GM23338 (cell line): ENCODE measurements at regions not wholly inside any gene's neighbourhood (a gene's known extent, or its start where the extent isn't known, plus 50 kb on each side); places are given as distances from the start of the nearest gene placed in this dataset.

ENCODE experiments used
- ATAC-seq: fragments of 200-7000 bp; cut with Tn5 transposase; 3 replicates; pipeline ENCODE4 v1.9.1; 2020
- DNase-seq: peaks from one replicate; pipeline ENCODE4 v3.0.0-alpha.2; 2015; ENCODE audit warnings: low spot score
- H2AFZ ChIP-seq: fragments of 200-600 bp; sonication (generic); 2 replicates; pipeline ENCODE4 v1.8.0; 2016; ENCODE audit warnings: antibody characterized with exemption, mild to moderate bottlenecking, moderate library complexity
- H3F3A ChIP-seq: fragments of 200-600 bp; sonication (generic); replicated peaks from 2 replicates; pipeline ENCODE4 v1.8.0; 2017; ENCODE audit warnings: antibody characterized with exemption, mixed run types, low read depth
- H3K27ac ChIP-seq: fragments of 200-600 bp; sonication (generic); 2 replicates; pipeline ENCODE4 v1.6.1; 2016; ENCODE audit warnings: low read depth
- H3K27me3 ChIP-seq: fragments of 200-600 bp; sonication (generic); 2 replicates; pipeline ENCODE4 v1.8.0; 2016; ENCODE audit warnings: mild to moderate bottlenecking, mixed run types, moderate library complexity; ENCODE audit not compliant: insufficient read depth
- H3K36me3 ChIP-seq: fragments of 200-600 bp; sonication (generic); 2 replicates; pipeline ENCODE4 v1.8.0; 2016; ENCODE audit warnings: mild to moderate bottlenecking; ENCODE audit not compliant: insufficient read depth
- H3K4me1 ChIP-seq: fragments of 200-600 bp; sonication (generic); 2 replicates; pipeline ENCODE4 v1.8.0; 2016; ENCODE audit warnings: mild to moderate bottlenecking, moderate library complexity; ENCODE audit not compliant: insufficient read depth
- H3K4me2 ChIP-seq: fragments of 200-600 bp; sonication (generic); 2 replicates; pipeline ENCODE4 v1.7.1; 2017; ENCODE audit warnings: mixed run types
- H3K4me3 ChIP-seq: fragments of 200-600 bp; sonication (generic); 2 replicates; pipeline ENCODE4 v1.6.1; 2016; ENCODE audit warnings: mixed run types
- H3K79me2 ChIP-seq: fragments of 200-600 bp; sonication (generic); replicated peaks from 2 replicates; pipeline ENCODE4 v1.8.0; 2017; ENCODE audit warnings: mild to moderate bottlenecking; ENCODE audit not compliant: insufficient read depth
- H3K9me2 ChIP-seq: fragments of 200-600 bp; sonication (generic); 2 replicates; pipeline ENCODE4 v1.8.0; 2017; ENCODE audit not compliant: insufficient read depth
- H4K20me1 ChIP-seq: fragments of 200-600 bp; sonication (generic); replicated peaks from 2 replicates; pipeline ENCODE4 v1.8.0; 2017; ENCODE audit warnings: mild to moderate bottlenecking; ENCODE audit not compliant: insufficient read depth
- H3K27ac Mint-ChIP-seq: 2 replicates; pipeline ENCODE4 v1.8.0; 2020; ENCODE audit warnings: inconsistent platforms, mild to moderate bottlenecking, moderate library complexity, mixed read lengths
- H3K27me3 Mint-ChIP-seq: 3 replicates; pipeline ENCODE4 v1.8.0; 2022; ENCODE audit warnings: low read depth, mild to moderate bottlenecking, moderate library complexity, mixed read lengths, inconsistent platforms; ENCODE audit not compliant: insufficient read depth, poor library complexity
- H3K36me3 Mint-ChIP-seq: 3 replicates; pipeline ENCODE4 v1.8.0; 2021; ENCODE audit warnings: low read depth, mild to moderate bottlenecking, inconsistent platforms, moderate library complexity, mixed read lengths
- H3K4me1 Mint-ChIP-seq: 3 replicates; pipeline ENCODE4 v1.8.0; 2020; ENCODE audit warnings: mild to moderate bottlenecking, inconsistent platforms, mixed read lengths
- H3K4me3 Mint-ChIP-seq: 3 replicates; pipeline ENCODE4 v1.8.0; 2021; ENCODE audit warnings: moderate library complexity, mild to moderate bottlenecking, inconsistent platforms, mixed read lengths
- H3K9me3 Mint-ChIP-seq: 3 replicates; pipeline ENCODE4 v1.8.0; 2020; ENCODE audit warnings: moderate library complexity, mild to moderate bottlenecking, inconsistent platforms, mixed read lengths
- CTCF ChIP-seq, 2 experiments: fragments of 200-600 bp in 1 of 2; sonication (generic) in 1 of 2; conservative IDR thresholded peaks; 2 replicates each; pipeline versions ENCODE4 v1.5.1 to v1.6.1; 2016 to 2017; ENCODE audit warnings: antibody characterized with exemption in 2 of 2, low read depth in 2 of 2, mild to moderate bottlenecking in 2 of 2, moderate library complexity in 1 of 2
- ETS1 ChIP-seq: IDR thresholded peaks from 2 replicates; pipeline ENCODE4 v1.6.1; 2016; ENCODE audit warnings: antibody characterized with exemption
- EZH2 ChIP-seq: fragments of 200-600 bp; sonication (generic); IDR thresholded peaks from one replicate; pipeline ENCODE4 v1.8.0; 2017; ENCODE audit warnings: antibody characterized with exemption, mild to moderate bottlenecking, low read depth; ENCODE audit not compliant: unreplicated experiment
- EZH2phosphoT487 ChIP-seq: fragments of 200-600 bp; sonication (generic); IDR thresholded peaks from one replicate; pipeline ENCODE4 v1.8.1; 2018; ENCODE audit warnings: antibody characterized with exemption; ENCODE audit not compliant: unreplicated experiment
- JUNB ChIP-seq: IDR thresholded peaks from one replicate; pipeline ENCODE4 v1.6.1; 2016; ENCODE audit warnings: antibody characterized with exemption; ENCODE audit not compliant: unreplicated experiment
- NANOG ChIP-seq: IDR thresholded peaks from 2 replicates; pipeline ENCODE4 v1.6.1; 2016; ENCODE audit warnings: antibody characterized with exemption, borderline replicate concordance
- POLR2AphosphoS5 ChIP-seq: IDR thresholded peaks from 2 replicates; pipeline ENCODE4 v1.6.1; 2016; ENCODE audit warnings: antibody characterized with exemption, low read depth
- REST ChIP-seq: IDR thresholded peaks from one replicate; pipeline ENCODE4 v1.6.1; 2018; ENCODE audit warnings: antibody characterized with exemption; ENCODE audit not compliant: unreplicated experiment
- STAT1 ChIP-seq: IDR thresholded peaks from one replicate; pipeline ENCODE4 v1.6.1; 2016; ENCODE audit warnings: antibody characterized with exemption; ENCODE audit not compliant: unreplicated experiment
- ZNF114 ChIP-seq: fragments of 250-450 bp; sonication (Bioruptor Pico); IDR thresholded peaks from 2 replicates; pipeline ENCODE4 v1.5.0; 2020; ENCODE audit warnings: mild to moderate bottlenecking, moderate library complexity
- ZNF331 ChIP-seq: fragments of 250-450 bp; sonication (Bioruptor Pico); IDR thresholded peaks from 2 replicates; pipeline ENCODE4 v1.5.0; 2020; ENCODE audit warnings: low read depth, mild to moderate bottlenecking, moderate library complexity
- ZNF462 ChIP-seq: fragments of 250-450 bp; sonication (Bioruptor Pico); IDR thresholded peaks from 2 replicates; pipeline ENCODE4 v1.5.0; 2020; ENCODE audit warnings: mild to moderate bottlenecking, moderate library complexity

- Histone ChIP-seq H3K79me2 (no peaks in the 10 kb centered on the region), H3K27me3 (no peaks in the 10 kb centered on the region), H3K36me3 (no peaks in the 10 kb centered on the region), H2AFZ (no peak overlapping the region), H3K4me3 (no peak overlapping the region), H3K9me2 (0 out of 2 replicates have a peak, but pooled peaks cover 9% of the 10 kb centered on the region), H4K20me1 (no peaks in the 10 kb centered on the region), H3K4me2 (no peak overlapping the region), H3F3A (no peaks in the 10 kb centered on the region), H3K27ac (no peak overlapping the region), H3K4me1 (no peaks in the 10 kb centered on the region)
- ATAC-seq: no peak
- Mint-ChIP-seq H3K27me3 (peaks cover 4% of the 10 kb centered on the region), H3K27ac (no peak overlapping the region), H3K9me3 (no peaks in the 10 kb centered on the region), H3K36me3 (no peaks in the 10 kb centered on the region), H3K4me1 (no peaks in the 10 kb centered on the region), H3K4me3 (no peak overlapping the region)
- DNase-seq: no peak
- no peak for TF ChIP-seq EZH2
- TF ChIP-seq STAT1: no peak
- no peak for TF ChIP-seq ETS1
- no peak for TF ChIP-seq CTCF (conservative IDR thresholded peaks at IDR 0.05; ENCODE audit: low read depth in 2 of 2)
- TF ChIP-seq REST: no peak
- no peak for TF ChIP-seq EZH2phosphoT487
- TF ChIP-seq ZNF331 (CRISPR knock-in tag): no peak
- TF ChIP-seq NANOG: no peak
- TF ChIP-seq ZNF462 (CRISPR knock-in tag): no peak
- no peak for TF ChIP-seq ZNF114
- no peak for TF ChIP-seq POLR2AphosphoS5
- no peak for TF ChIP-seq JUNB
Measured at GRCh38 chr2:34229998-34230397, 630.9 kb upstream of the FAM98A start.
